ENCODE measurements at regions not wholly inside any gene's neighbourhood (a gene's known extent, or its start where the extent isn't known, plus 50 kb on each side); places are given as distances from the start of the nearest gene placed in this dataset.

DNA sequence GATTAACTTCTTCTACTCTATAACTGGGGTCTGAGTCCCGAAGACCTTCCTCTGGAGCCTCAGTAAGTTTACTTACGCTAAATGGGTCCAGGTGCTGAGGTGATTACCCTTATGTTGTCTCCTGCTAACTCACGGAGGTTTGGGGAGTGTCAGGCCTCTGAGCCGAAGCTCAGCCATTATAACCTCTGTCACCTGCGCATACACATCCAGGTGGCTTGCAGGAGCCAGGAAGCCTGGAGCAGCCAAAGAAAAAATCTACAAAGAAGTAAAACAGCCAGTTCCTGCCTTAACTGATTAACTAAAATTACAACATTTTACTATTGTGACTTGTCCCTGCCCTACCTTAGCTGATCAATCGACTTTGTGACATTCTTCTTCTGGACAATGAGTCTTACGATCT is 350.7 kb downstream of the GLRX3 start:
- no peaks in the 10 kb centered on the region for H3K27me3 Mint-ChIP-seq
- DNase-seq: no peak
- CTCF ChIA-PET: no interaction called here
- no peak overlapping the region for H3K4me3 Mint-ChIP-seq
- H3K9me3 Mint-ChIP-seq: no peaks in the 10 kb centered on the region
- POLR2A ChIA-PET: no interaction called here
- no peak overlapping the region for H3K27ac Mint-ChIP-seq
- no peaks in the 10 kb centered on the region for H3K4me1 Mint-ChIP-seq (ENCODE audit: low read depth)
- intact Hi-C loops (cut with micrococcal nuclease): no loop called here
- no peaks in the 10 kb centered on the region for H3K36me3 Mint-ChIP-seq

DNA sequence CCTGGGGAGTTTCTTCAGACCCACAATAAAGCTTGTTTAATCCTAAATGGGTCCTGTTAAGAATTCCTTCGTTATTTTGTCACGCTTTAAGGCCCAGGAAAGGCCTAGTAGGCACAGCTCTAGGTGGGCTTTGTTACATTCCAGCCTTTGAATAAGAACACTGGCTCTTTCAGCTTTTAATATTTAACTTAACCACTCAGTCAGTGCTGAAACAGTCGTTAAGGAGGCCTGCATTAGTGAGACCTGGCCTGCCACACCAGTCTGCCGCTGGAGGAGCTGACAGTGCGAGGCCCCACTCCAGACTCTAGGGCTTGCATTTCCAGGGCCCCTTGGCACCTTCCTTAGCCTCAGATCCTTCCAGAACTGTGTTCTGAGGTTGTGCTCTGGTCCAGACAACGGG is 351.4 kb downstream of the GLRX3 start:
- no peak for DNase-seq
- H3K27me3 Mint-ChIP-seq: no peaks in the 10 kb centered on the region
- no peak overlapping the region for H3K4me3 Mint-ChIP-seq
- ChIA-PET CTCF (no interaction called here), POLR2A (no interaction called here)
- no peak overlapping the region for H3K27ac Mint-ChIP-seq
- intact Hi-C loops (cut with micrococcal nuclease): no loop called here
- H3K9me3 Mint-ChIP-seq: no peaks in the 10 kb centered on the region
- H3K36me3 Mint-ChIP-seq: no peaks in the 10 kb centered on the region
- H3K4me1 Mint-ChIP-seq (ENCODE audit: low read depth): no peaks in the 10 kb centered on the region

DNA sequence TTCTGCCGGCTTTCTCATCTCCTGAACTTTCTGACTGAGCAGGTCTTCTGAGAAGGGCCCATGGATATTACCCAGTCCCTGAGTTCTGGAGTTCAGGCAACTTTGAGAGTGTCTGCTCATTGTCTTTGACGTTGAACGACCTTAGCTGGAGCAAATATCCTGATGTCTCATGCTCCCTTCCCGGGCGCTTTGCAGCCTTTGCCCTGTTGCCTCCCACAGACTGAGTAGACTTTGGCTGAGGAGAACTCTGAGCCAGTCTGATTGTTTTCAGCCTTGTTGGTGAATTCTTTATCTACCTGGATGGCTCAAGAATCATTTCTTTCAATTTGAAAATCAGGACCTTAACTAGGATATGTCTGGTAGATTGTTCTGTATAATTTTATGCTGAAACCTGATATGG is 353.7 kb downstream of the GLRX3 start:
- H3K27ac Mint-ChIP-seq: no peak overlapping the region
- intact Hi-C loops (cut with micrococcal nuclease): no loop called here
- CTCF ChIA-PET: no interaction called here
- no peaks in the 10 kb centered on the region for H3K9me3 Mint-ChIP-seq
- no peaks in the 10 kb centered on the region for H3K27me3 Mint-ChIP-seq
- H3K4me3 Mint-ChIP-seq: no peak overlapping the region
- no peaks in the 10 kb centered on the region for H3K4me1 Mint-ChIP-seq (ENCODE audit: low read depth)
- no peak for DNase-seq
- POLR2A ChIA-PET: no interaction called here
- no peaks in the 10 kb centered on the region for H3K36me3 Mint-ChIP-seq

DNA sequence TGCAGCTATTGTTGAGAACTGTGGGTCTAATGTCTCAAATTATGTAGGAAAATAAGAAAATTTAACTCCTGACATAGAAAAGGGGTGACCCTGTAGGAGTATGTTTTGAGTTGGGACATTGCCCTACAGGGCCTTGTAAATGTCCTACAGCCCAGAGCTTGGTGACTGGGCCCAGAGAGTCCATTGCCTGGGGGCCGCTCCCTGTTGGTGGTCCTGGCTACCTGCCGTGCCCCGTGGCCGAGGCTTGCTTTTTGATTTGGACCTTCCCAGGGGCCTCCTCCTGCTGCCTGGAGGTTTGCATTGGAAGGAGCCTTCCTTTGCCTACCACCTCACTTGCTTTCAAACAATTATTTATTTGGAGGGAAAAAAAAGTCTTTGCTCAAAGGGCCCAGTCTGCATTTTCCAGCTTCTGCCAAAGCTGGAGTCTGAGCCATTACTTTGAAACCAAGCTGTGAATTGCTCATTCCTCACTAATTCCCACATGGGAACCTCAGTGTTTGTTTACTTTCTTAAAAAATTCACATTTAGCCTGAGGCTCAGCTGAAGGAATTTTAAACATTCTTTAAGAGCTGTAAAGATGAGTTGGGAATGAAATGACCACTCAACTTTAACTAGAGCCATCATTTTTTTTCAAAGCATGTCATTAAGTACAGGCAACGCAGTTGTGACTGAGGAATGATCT is 355.0 kb downstream of the GLRX3 start:
- Mint-ChIP-seq H3K4me1 (ENCODE audit: low read depth) (no peaks in the 10 kb centered on the region), H3K27ac (no peak overlapping the region), H3K9me3 (no peaks in the 10 kb centered on the region), H3K36me3 (no peaks in the 10 kb centered on the region), H3K27me3 (no peaks in the 10 kb centered on the region), H3K4me3 (no peak overlapping the region)
- ChIA-PET POLR2A (no interaction called here), CTCF (no interaction called here)
- intact Hi-C loops (cut with micrococcal nuclease): no loop called here
- no peak for DNase-seq

DNA sequence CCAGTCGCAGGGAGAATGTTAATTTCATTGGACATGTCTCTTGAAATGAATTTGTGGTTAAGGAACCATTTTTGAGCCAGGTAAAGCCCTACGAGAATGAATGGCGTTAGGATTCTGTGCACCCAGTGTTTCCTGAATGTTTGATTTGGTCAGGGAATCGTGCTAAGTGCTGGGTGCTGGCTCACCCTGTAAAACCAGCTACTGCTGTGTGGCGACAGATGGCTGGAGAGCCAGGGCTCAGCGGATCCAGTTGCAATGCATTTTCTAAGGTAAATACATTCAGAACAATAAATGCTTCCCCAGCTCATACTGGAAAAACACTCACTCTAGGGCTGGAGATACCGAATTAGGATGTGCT is 355.5 kb downstream of the GLRX3 start:
- H3K27me3 Mint-ChIP-seq: no peaks in the 10 kb centered on the region
- no peak overlapping the region for H3K27ac Mint-ChIP-seq
- no peak overlapping the region for H3K4me3 Mint-ChIP-seq
- H3K9me3 Mint-ChIP-seq: no peaks in the 10 kb centered on the region
- intact Hi-C loops (cut with micrococcal nuclease): no loop called here
- H3K4me1 Mint-ChIP-seq (ENCODE audit: low read depth): no peaks in the 10 kb centered on the region
- CTCF ChIA-PET: no interaction called here
- POLR2A ChIA-PET: no interaction called here
- no peaks in the 10 kb centered on the region for H3K36me3 Mint-ChIP-seq
- no peak for DNase-seq

DNA sequence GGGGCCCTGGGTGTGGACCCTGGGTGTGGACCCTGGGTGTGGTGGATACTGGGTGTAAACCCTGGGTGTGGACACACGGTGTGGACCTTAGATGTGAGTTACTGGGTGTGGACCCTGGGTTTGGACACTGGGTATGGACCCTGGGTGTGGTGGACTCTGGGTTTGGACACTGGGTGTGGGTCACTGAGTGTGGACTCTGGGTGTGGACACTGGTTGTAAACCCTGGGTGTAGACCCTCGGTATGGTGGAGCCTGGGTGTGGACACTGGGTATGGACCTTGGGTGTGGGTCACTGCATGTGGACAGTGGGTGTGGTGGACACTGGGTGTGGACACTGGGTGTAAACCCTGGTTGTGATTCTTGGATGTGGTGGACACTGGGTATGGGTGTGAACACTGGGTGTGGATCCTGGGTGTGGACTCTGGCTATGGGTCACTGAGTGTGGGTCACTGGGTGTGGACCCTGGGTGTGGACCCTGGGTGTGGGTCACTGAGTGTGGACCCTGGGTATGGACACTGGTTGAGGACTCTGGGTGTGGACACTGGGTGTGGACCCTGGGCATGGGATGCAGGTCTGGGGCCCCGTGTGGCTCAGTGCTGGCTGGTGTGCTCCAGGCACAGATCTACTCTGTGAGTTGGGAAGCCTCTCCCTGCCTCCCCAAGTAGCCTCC is 356.2 kb downstream of the GLRX3 start:
- Mint-ChIP-seq H3K4me1 (ENCODE audit: low read depth) (no peaks in the 10 kb centered on the region), H3K36me3 (no peaks in the 10 kb centered on the region), H3K4me3 (no peak overlapping the region), H3K27me3 (no peaks in the 10 kb centered on the region), H3K27ac (no peak overlapping the region), H3K9me3 (no peaks in the 10 kb centered on the region)
- intact Hi-C loops (cut with micrococcal nuclease): no loop called here
- DNase-seq: no peak
- ChIA-PET POLR2A (no interaction called here), CTCF (no interaction called here)

DNA sequence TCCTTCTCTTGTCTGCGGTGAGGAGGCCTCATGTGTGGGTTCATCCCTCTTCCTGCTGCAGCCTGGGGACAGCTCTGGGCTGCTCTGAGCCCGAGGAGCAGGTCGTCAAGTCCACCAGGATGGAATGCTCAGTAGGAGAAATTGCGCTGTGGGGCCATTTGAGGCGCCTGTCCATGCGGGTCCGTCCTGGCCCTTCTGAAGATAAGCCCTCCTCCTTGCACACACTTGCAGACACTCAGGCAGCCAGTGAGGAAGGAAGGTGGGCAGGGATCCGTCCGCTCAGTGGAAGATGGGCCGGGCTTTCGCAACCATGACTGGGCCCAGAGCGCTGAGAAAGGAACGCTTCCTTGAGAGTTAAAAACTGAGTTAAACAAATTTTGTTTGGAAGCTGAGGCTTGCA is 356.8 kb downstream of the GLRX3 start:
- no peaks in the 10 kb centered on the region for H3K4me1 Mint-ChIP-seq (ENCODE audit: low read depth)
- H3K27ac Mint-ChIP-seq: no peak overlapping the region
- intact Hi-C loops (cut with micrococcal nuclease): no loop called here
- H3K36me3 Mint-ChIP-seq: no peaks in the 10 kb centered on the region
- ChIA-PET POLR2A (no interaction called here), CTCF (no interaction called here)
- DNase-seq: no peak
- no peaks in the 10 kb centered on the region for H3K9me3 Mint-ChIP-seq
- H3K27me3 Mint-ChIP-seq: no peaks in the 10 kb centered on the region
- H3K4me3 Mint-ChIP-seq: no peak overlapping the region

DNA sequence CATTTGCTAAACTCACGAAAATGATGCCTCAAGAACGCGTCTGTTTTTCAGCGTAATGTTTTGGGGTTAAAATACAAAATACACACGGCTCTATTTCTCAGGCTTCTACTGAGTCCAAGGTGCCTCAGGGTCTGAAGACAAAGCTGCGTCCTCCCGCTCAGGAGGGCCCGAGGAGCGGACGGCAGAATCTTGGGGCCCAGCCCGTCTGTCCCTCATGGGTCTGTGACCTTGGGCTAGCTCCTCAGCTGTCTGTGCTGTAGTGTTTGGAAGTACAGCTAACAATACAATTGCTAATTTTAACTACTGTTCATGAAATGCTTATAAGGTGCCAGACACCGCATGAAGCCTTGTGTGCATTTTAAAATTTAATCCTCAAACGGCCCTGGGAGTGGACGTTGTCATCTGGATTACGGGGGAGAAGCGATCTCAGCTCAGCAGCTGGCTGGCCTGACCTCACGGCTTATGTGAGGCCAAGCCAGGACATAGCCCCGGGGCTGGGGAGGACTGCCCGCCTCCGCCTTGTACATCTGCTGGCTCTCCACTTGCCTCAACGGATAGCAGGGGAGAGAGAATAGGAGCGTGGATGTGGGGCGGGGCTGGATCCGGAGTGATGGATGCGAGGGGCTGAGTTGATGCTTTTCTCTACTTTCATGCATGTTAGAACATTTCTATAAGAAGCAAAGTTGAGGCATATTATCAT is 357.4 kb downstream of the GLRX3 start:
- Mint-ChIP-seq H3K4me3 (no peak overlapping the region), H3K9me3 (no peaks in the 10 kb centered on the region), H3K27ac (no peak overlapping the region), H3K36me3 (no peaks in the 10 kb centered on the region), H3K27me3 (no peaks in the 10 kb centered on the region), H3K4me1 (ENCODE audit: low read depth) (no peaks in the 10 kb centered on the region)
- CTCF ChIA-PET: no interaction called here
- no peak for DNase-seq
- POLR2A ChIA-PET: no interaction called here
- intact Hi-C loops (cut with micrococcal nuclease): no loop called here

DNA sequence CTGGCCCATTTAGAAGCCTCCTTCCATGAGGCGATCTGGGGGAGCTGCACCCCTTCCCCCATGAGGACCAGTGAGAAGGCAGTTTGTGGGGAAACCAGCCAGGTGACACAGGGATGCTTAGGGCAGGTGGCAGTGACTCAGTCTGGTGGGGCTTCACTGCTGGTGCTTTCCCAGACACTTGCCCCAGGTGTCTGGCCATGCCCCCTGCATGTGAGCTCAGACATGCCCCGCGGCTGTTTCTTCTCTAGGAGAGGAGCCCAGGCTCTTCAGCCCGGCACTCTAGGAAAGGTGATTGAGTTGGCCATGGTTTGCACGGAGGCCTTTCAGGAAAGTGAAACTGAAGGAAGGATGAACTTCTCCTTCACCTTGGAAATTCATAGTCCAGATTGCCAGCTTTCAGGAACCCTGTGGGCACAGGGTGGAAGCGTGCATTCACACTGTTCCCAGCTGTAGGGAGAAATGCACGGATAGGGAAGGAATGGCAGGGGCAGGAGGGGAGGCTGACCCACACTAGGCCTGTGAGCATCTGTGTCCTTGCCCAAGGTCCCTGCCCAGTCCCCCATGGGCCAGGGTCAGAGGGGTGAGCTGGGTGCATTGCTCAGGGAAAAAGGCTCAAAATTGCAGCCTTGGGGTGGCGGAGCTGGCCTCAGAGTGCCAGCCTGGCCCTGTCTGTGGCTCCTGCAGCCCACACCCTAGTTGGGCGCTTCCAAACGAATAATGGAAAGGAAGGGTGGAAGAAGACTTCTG is 359.1 kb downstream of the GLRX3 start:
- Mint-ChIP-seq H3K36me3 (no peaks in the 10 kb centered on the region), H3K4me1 (ENCODE audit: low read depth) (no peaks in the 10 kb centered on the region), H3K27ac (no peak overlapping the region), H3K9me3 (no peaks in the 10 kb centered on the region), H3K4me3 (no peak overlapping the region), H3K27me3 (no peaks in the 10 kb centered on the region)
- intact Hi-C loops (cut with micrococcal nuclease): no loop called here
- ChIA-PET POLR2A (no interaction called here), CTCF (no interaction called here)
- DNase-seq: no peak

DNA sequence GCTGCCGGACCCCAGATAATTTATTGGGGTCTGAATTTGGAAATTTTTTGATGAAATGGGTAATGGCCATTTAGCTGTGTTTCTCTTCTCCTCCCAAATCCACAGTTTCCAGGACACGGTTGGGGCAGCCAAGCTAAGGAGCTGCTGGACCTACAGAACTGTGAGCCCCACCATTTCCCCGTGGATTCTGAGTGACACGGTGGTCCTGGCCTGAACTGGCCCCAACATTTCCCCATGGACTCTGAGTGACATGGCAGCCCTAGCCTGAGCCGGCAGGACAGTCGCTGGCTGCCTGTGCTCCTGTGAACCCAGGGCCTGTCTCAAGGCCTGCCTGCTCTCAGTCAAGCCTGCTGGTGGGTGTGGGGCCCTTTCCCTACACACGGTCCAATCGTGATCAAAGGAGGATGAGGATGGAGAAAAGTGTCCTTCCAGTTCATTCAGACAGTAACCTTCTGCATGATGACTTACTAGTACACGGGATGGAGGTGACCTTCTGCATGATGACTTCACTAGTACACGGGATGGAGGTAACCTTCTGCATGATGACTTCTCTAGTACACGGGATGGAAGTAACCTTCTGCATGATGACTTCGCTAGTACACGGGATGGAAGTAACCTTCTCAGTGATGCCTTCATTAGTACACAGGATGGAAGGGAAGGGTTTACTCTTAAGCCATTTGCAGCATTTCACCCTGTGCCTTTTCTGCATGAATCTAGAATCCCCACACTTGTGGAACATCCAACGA is 359.9 kb downstream of the GLRX3 start:
- DNase-seq: no peak
- POLR2A ChIA-PET: no interaction called here
- intact Hi-C loops (cut with micrococcal nuclease): no loop called here

DNA sequence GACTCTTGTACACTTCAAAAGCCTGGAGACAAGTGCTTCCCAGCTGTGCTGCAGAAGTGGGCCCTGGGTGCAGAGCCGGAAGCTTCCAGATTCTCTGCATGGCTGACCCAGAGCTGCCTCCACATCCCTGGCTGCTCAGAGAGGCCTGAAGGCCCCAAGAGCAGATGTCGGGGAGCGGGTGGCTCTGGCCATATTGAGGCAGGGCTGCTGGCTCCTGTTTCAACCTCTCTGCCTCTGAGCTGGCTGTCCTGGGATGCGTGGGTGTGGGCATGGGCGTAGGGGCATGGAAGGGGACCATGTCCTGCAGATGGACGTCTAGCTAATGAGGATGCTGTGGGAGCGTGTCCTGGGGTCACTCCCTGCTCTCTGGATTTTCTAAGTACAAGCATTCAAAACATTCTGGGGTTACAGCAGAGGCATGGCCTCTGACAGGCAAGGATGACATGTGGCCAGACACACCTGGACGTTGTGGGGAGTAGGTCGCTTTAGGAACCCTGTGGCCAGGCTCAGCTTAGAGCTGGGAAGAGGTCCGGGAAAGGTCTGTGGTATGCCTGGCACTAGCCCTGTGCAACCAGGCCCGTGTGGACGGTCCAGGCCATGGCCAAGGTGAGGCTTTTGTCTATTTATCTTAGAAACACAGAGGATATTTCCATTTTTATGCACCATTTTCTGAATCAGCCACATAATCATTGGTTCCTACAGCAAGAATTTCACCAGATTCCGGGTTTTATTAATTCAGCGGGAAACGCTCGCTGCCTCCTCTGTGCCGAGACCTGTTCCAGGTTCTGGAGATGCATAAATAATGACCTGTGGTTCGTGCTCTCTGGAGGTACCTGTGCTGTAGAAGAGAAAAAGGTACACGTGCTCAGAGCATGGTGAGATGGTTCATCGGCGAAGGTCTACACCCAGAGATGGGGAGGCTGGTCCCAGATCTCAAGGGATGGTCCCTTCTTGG is 361.1 kb downstream of the GLRX3 start:
- DNase-seq: no peak
- POLR2A ChIA-PET: no interaction called here
- intact Hi-C loops (cut with micrococcal nuclease): no loop called here
- Mint-ChIP-seq H3K36me3 (no peaks in the 10 kb centered on the region), H3K4me3 (no peak overlapping the region), H3K27ac (no peak overlapping the region), H3K4me1 (ENCODE audit: low read depth) (no peaks in the 10 kb centered on the region), H3K9me3 (no peaks in the 10 kb centered on the region), H3K27me3 (no peaks in the 10 kb centered on the region)
- CTCF ChIA-PET: no interaction called here

More for the DNA sequence above, 359.9 kb downstream of the GLRX3 start:
- CTCF ChIA-PET: no interaction called here
- Mint-ChIP-seq H3K27me3 (no peaks in the 10 kb centered on the region), H3K36me3 (no peaks in the 10 kb centered on the region), H3K4me1 (ENCODE audit: low read depth) (no peaks in the 10 kb centered on the region), H3K9me3 (no peaks in the 10 kb centered on the region), H3K4me3 (no peak overlapping the region), H3K27ac (no peak overlapping the region)
